HEK293 (cell line): ENCODE measurements at regions not wholly inside any gene's neighbourhood (a gene's known extent, or its start where the extent isn't known, plus 50 kb on each side); places are given as distances from the start of the nearest gene placed in this dataset.

Experiments
- CTCF ChIP-seq: fragments of 450-650 bp; formaldehyde crosslinking; IDR thresholded peaks from 2 replicates; pipeline ENCODE4 v1.5.1; 2016; ENCODE audit warnings: missing biosample characterization, missing genetic modification characterization
- KLF9 ChIP-seq: fragments of 450-650 bp; formaldehyde crosslinking; IDR thresholded peaks from 2 replicates; pipeline ENCODE4 v1.5.1; 2016; ENCODE audit warnings: missing biosample characterization, missing genetic modification characterization, low read depth
- OVOL3 ChIP-seq: fragments of 450-650 bp; formaldehyde crosslinking; IDR thresholded peaks from 2 replicates; pipeline ENCODE4 v1.5.1; 2016; ENCODE audit warnings: missing biosample characterization, missing genetic modification characterization
- REST ChIP-seq: fragments of 450-650 bp; formaldehyde crosslinking; IDR thresholded peaks from 2 replicates; pipeline ENCODE4 v1.5.1; 2016; ENCODE audit warnings: missing biosample characterization, missing genetic modification characterization
- YY1 ChIP-seq: fragments of 450-650 bp; formaldehyde crosslinking; IDR thresholded peaks from 2 replicates; pipeline ENCODE4 v1.5.1; 2018; ENCODE audit warnings: missing biosample characterization, missing genetic modification characterization
- ZBTB49 ChIP-seq: fragments of 450-650 bp; formaldehyde crosslinking; IDR thresholded peaks from 2 replicates; pipeline ENCODE4 v1.5.1; 2016; ENCODE audit warnings: missing biosample characterization, missing genetic modification characterization, low read depth
- ZNF529 ChIP-seq: fragments of 450-650 bp; formaldehyde crosslinking; IDR thresholded peaks from 2 replicates; pipeline ENCODE4 v1.5.1; 2017; ENCODE audit warnings: missing genetic modification characterization, missing biosample characterization; ENCODE audit not compliant: insufficient replicate concordance
- ZNF530 ChIP-seq: fragments of 450-650 bp; formaldehyde crosslinking; IDR thresholded peaks from 2 replicates; pipeline ENCODE4 v1.5.1; 2016; ENCODE audit warnings: low read depth, missing biosample characterization, missing genetic modification characterization
- ZNF580 ChIP-seq: fragments of 450-650 bp; formaldehyde crosslinking; IDR thresholded peaks from 2 replicates; pipeline ENCODE4 v1.5.1; 2016; ENCODE audit warnings: missing biosample characterization, missing genetic modification characterization
- ZNF639 ChIP-seq: fragments of 450-650 bp; formaldehyde crosslinking; IDR thresholded peaks from 2 replicates; pipeline ENCODE4 v1.5.1; 2016; ENCODE audit warnings: missing biosample characterization, missing genetic modification characterization
- ZNF768 ChIP-seq: fragments of 450-650 bp; formaldehyde crosslinking; IDR thresholded peaks from 2 replicates; pipeline ENCODE4 v1.5.1; 2018; ENCODE audit warnings: missing biosample characterization, mild to moderate bottlenecking, missing genetic modification characterization
- ZNF837 ChIP-seq: fragments of 450-650 bp; formaldehyde crosslinking; IDR thresholded peaks from 2 replicates; pipeline ENCODE4 v1.5.1; 2016; ENCODE audit warnings: missing biosample characterization, missing genetic modification characterization

GRCh38 chr7:156121434-156121833, 309.2 kb upstream of the SHH start:
- TF ChIP-seq CTCF (tag by site-specific recombination) (no peak), KLF9 (tag by site-specific recombination) (no peak), ZBTB49 (tag by site-specific recombination) (no peak), REST (tag by site-specific recombination) (no peak), ZNF580 (tag by site-specific recombination) (no peak), ZNF837 (tag by site-specific recombination) (no peak), ZNF530 (no peak), ZNF768 (tag by site-specific recombination) (no peak), OVOL3 (no peak), ZNF639 (no peak), ZNF529 (tag by site-specific recombination) (no peak), YY1 (tag by site-specific recombination) (no peak)
